K562 (cell line): ENCODE measurements at regions not wholly inside any gene's neighbourhood (a gene's known extent, or its start where the extent isn't known, plus 50 kb on each side); places are given as distances from the start of the nearest gene placed in this dataset.

Experiments
- CBX8 ChIP-seq: fragments of 200-600 bp; sonication (generic); IDR thresholded peaks from 2 replicates; pipeline ENCODE4 v1.6.1; 2012; ENCODE audit warnings: borderline replicate concordance, mixed run types, low read depth, mild to moderate bottlenecking, moderate library complexity, mixed read lengths, low read length, control low read depth, inconsistent platforms; ENCODE audit not compliant: poor library complexity, severe bottlenecking; ENCODE audit errors: extremely low read depth
- CXXC5 ChIP-seq: fragments of 250-450 bp; sonication (Bioruptor Pico); IDR thresholded peaks from 2 replicates; pipeline ENCODE4 v1.8.0; 2022; ENCODE audit warnings: inconsistent platforms, mild to moderate bottlenecking, moderate library complexity
- GABPB1 ChIP-seq: sonication (generic); formaldehyde crosslinking; IDR thresholded peaks from 2 replicates; pipeline ENCODE4 v1.8.0; 2022; ENCODE audit warnings: mild to moderate bottlenecking, missing genetic modification reagents
- TF ChIP-seq, protein P1 (sequence below), 3 experiments: IDR thresholded peaks in 2 of 3; conservative IDR thresholded peaks in 1 of 3; 2 replicates each; pipeline ENCODE4 v1.5.1; 2011 to 2012; ENCODE audit warnings: low read length in 3 of 3, mild to moderate bottlenecking in 3 of 3, control low read depth in 2 of 3, improper control_type of control experiment in 1 of 3, inconsistent platforms in 1 of 3, low read depth in 1 of 3, mixed read lengths in 1 of 3, moderate library complexity in 1 of 3; ENCODE audit not compliant: insufficient read depth in 2 of 3
- TF ChIP-seq, protein P2 (sequence below): sonication (generic); formaldehyde crosslinking; IDR thresholded peaks from 2 replicates; pipeline ENCODE4 v1.8.0; 2022; ENCODE audit warnings: missing genetic modification reagents, mild to moderate bottlenecking, borderline replicate concordance

DNA sequence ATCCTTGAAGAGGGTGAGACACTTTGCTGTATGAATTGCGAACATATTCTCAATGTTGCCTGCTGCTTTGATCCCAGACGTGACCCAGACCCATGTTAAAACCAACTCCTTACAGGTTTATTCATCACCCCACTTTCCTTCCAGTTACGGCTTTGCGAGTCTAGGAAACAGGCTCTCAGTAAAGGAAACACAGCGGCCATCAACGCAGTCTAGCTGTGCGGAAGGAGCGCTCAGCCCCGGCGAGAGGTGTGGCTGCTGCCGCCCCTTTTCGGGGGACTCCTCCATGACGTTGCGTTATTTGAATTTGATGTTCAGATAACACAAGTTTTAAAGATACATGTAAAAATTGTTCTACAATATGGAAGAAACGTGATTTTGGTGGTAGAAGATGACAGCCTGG lies 206.4 kb upstream of the FAT1 start:
- TF ChIP-seq CBX8 (no peak), GABPB1 (no peak), CXXC5 (no peak)
- TF ChIP-seq, protein P1, sequence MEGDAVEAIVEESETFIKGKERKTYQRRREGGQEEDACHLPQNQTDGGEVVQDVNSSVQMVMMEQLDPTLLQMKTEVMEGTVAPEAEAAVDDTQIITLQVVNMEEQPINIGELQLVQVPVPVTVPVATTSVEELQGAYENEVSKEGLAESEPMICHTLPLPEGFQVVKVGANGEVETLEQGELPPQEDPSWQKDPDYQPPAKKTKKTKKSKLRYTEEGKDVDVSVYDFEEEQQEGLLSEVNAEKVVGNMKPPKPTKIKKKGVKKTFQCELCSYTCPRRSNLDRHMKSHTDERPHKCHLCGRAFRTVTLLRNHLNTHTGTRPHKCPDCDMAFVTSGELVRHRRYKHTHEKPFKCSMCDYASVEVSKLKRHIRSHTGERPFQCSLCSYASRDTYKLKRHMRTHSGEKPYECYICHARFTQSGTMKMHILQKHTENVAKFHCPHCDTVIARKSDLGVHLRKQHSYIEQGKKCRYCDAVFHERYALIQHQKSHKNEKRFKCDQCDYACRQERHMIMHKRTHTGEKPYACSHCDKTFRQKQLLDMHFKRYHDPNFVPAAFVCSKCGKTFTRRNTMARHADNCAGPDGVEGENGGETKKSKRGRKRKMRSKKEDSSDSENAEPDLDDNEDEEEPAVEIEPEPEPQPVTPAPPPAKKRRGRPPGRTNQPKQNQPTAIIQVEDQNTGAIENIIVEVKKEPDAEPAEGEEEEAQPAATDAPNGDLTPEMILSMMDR (IDR thresholded peaks at IDR 0.05 in 2 of 3, conservative IDR thresholded peaks at IDR 0.05 in 1 of 3; ENCODE audit: insufficient read depth in 2 of 3, low read depth in 1 of 3, low read length in 3 of 3), result no peak
- TF ChIP-seq, protein P2, sequence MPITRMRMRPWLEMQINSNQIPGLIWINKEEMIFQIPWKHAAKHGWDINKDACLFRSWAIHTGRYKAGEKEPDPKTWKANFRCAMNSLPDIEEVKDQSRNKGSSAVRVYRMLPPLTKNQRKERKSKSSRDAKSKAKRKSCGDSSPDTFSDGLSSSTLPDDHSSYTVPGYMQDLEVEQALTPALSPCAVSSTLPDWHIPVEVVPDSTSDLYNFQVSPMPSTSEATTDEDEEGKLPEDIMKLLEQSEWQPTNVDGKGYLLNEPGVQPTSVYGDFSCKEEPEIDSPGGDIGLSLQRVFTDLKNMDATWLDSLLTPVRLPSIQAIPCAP (CRISPR knock-in tag), result no peak
